ENCODE measurements at regions not wholly inside any gene's neighbourhood (a gene's known extent, or its start where the extent isn't known, plus 50 kb on each side); places are given as distances from the start of the nearest gene placed in this dataset.

DNA sequence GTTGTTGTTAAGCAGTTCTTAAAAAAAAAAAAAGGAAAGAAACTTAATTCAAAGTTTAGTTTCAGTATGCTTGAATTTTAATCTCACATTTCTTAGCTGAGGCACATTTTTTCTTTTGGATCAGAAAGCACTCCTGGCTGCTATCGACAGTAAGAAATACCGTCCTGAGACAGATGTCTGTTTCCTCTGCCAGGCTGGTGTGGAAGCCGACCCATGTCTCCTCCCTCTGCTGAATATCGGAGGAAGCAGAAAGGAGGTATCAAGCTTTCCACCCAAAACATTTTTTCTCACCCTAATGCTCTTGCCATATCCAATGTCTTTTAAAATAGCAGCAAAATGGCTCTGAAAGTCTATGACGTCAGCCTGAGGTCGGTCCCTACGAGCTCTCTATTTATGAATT, 208.1 kb downstream of the TLE4 start:
- TF ChIP-seq, protein P1, sequence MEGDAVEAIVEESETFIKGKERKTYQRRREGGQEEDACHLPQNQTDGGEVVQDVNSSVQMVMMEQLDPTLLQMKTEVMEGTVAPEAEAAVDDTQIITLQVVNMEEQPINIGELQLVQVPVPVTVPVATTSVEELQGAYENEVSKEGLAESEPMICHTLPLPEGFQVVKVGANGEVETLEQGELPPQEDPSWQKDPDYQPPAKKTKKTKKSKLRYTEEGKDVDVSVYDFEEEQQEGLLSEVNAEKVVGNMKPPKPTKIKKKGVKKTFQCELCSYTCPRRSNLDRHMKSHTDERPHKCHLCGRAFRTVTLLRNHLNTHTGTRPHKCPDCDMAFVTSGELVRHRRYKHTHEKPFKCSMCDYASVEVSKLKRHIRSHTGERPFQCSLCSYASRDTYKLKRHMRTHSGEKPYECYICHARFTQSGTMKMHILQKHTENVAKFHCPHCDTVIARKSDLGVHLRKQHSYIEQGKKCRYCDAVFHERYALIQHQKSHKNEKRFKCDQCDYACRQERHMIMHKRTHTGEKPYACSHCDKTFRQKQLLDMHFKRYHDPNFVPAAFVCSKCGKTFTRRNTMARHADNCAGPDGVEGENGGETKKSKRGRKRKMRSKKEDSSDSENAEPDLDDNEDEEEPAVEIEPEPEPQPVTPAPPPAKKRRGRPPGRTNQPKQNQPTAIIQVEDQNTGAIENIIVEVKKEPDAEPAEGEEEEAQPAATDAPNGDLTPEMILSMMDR (IDR thresholded peaks at IDR 0.05; ENCODE audit: low read depth, low read length, missing control alignments) = no peak
- no peak for DNase-seq (ENCODE audit: low read depth)

DNA sequence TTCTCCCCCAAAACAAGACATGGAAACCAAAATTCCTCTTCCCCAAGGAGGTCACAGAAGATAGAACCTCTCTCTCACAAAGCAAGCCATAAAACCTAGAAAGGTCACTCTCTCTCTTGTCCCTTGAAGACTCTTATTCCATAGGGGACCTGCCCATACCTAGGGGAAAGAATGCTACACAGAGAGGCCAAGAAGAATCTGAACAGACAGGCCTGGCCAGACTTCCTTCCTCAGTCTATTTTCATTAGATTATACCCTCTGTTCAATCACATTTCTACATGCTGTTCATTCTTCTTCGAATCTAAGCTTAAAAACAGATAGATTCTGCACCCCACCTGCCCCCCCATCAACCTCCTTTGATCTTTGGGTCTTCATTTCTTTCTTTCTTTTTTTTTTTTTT, 206.8 kb downstream of the TLE4 start:
- no peak for DNase-seq (ENCODE audit: low read depth)
- TF ChIP-seq, protein P1 (IDR thresholded peaks at IDR 0.05; ENCODE audit: low read depth, low read length, missing control alignments) = no peak
- no peak overlapping the region for H3K4me3 ChIP-seq (ENCODE audit: low read depth, low read length)

More for the DNA sequence above, 208.1 kb downstream of the TLE4 start:
- no peak overlapping the region for H3K4me3 ChIP-seq (ENCODE audit: low read depth, low read length)

DNA sequence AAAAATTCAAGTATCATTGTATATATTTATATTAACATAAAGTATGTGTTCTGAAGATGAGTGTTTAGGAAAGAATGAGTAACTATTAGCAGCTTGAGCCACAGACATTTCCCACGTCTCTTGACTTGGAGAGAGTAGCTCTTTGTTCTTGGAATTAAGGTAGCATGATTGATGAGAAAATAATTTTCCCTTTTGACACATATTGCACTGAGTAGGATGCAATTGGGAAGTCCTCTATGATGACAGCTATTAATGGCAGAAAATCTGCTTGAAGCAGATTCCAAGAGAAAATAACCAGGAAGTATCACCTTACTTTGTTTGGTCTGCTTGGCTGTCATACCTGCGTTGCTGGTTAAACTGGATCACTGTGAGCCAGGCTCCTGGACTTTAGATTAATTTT, 204.8 kb downstream of the TLE4 start:
- no peak overlapping the region for H3K4me3 ChIP-seq (ENCODE audit: low read depth, low read length)
- DNase-seq (ENCODE audit: low read depth) = no peak
- TF ChIP-seq, protein P1 (IDR thresholded peaks at IDR 0.05; ENCODE audit: low read depth, low read length, missing control alignments) = no peak
